HL-60 (cell line): ENCODE measurements at regions not wholly inside any gene's neighbourhood (a gene's known extent, or its start where the extent isn't known, plus 50 kb on each side); places are given as distances from the start of the nearest gene placed in this dataset.

Source experiments
- DNase-seq, 2 experiments: peaks; one replicate each; pipeline ENCODE4 v3.0.0-alpha.2; 2010 to 2020; ENCODE audit warnings: low read depth in 1 of 2, low spot score in 1 of 2
- H3K27ac ChIP-seq: fragments of 250-450 bp; sonication (Bioruptor Pico); replicated peaks from 2 replicates; pipeline ENCODE4 v1.5.1; 2020; ENCODE audit warnings: mild to moderate bottlenecking, moderate library complexity
- H3K27me3 ChIP-seq: fragments of 250-450 bp; sonication (Bioruptor Pico); 2 replicates; pipeline ENCODE4 v1.5.1; 2021; ENCODE audit warnings: mild to moderate bottlenecking, moderate library complexity; ENCODE audit not compliant: insufficient read depth, poor library complexity, severe bottlenecking
- H3K4me3 ChIP-seq: replicated peaks from 2 replicates; pipeline ENCODE4 v1.5.1; 2011; ENCODE audit warnings: mild to moderate bottlenecking, control low read depth, low read length; ENCODE audit not compliant: insufficient read depth
- GABPA ChIP-seq: IDR thresholded peaks from 2 replicates; pipeline ENCODE4 v1.6.1; 2012; ENCODE audit warnings: low read depth
- POLR2AphosphoS5 ChIP-seq: IDR thresholded peaks from 2 replicates; pipeline ENCODE4 v1.6.1; 2012; ENCODE audit warnings: low read depth
- REST ChIP-seq: IDR thresholded peaks from 2 replicates; pipeline ENCODE4 v1.6.1; 2012; ENCODE audit warnings: low read depth; ENCODE audit not compliant: insufficient replicate concordance
- SPI1 ChIP-seq: IDR thresholded peaks from 2 replicates; pipeline ENCODE4 v1.6.1; 2012; ENCODE audit warnings: low read depth, mild to moderate bottlenecking, borderline replicate concordance
- TF ChIP-seq, protein P1 (sequence below): IDR thresholded peaks from one replicate; pipeline ENCODE4 v1.5.1; 2011; ENCODE audit warnings: low read length, control low read depth, inconsistent platforms; ENCODE audit not compliant: insufficient read depth

GRCh38 chr9:79883073-79883645, 311.4 kb downstream of the TLE4 start:
- Histone ChIP-seq H3K27ac (no peak overlapping the region), H3K4me3 (no peak overlapping the region), H3K27me3 (no peaks in the 10 kb centered on the region)
- TF ChIP-seq REST, result no peak
- TF ChIP-seq SPI1, result peak; percentile 40; the same call in 1 of the 2 replicates
- peak in 1 of 2 experiments; percentile 32 for DNase-seq

- no peak for TF ChIP-seq GABPA
- no peak for TF ChIP-seq POLR2AphosphoS5
- no peak for TF ChIP-seq SPI1
- no peak for TF ChIP-seq REST
- H3K4me3 ChIP-seq, result no peak overlapping the region
These were observed 308.9 kb downstream of the TLE4 start for GRCh38 chr9:79880626-79881025.

GRCh38 chr9:79877943-79878602, 306.3 kb downstream of the TLE4 start:
- Histone ChIP-seq H3K27ac (no peak overlapping the region), H3K27me3 (no peaks in the 10 kb centered on the region)
- TF ChIP-seq POLR2AphosphoS5, result no peak
- TF ChIP-seq REST, result no peak
- TF ChIP-seq SPI1, result peak; percentile 85

More at GRCh38 chr9:79880626-79881025, 308.9 kb downstream of the TLE4 start:
- Histone ChIP-seq H3K27ac (no peak overlapping the region), H3K27me3 (no peaks in the 10 kb centered on the region)
- DNase-seq, result no peak

GRCh38 chr9:79868567-79869189, 296.9 kb downstream of the TLE4 start:
- DNase-seq, result peak; percentile 10 to 71
- Histone ChIP-seq H3K27ac (no peak overlapping the region), H3K27me3 (no peaks in the 10 kb centered on the region), H3K4me3 (no peak overlapping the region)
- TF ChIP-seq SPI1 (peak; percentile 81; the same call in 1 of the 2 replicates), REST (no peak), GABPA (no peak), POLR2AphosphoS5 (no peak)
- TF ChIP-seq, protein P1, sequence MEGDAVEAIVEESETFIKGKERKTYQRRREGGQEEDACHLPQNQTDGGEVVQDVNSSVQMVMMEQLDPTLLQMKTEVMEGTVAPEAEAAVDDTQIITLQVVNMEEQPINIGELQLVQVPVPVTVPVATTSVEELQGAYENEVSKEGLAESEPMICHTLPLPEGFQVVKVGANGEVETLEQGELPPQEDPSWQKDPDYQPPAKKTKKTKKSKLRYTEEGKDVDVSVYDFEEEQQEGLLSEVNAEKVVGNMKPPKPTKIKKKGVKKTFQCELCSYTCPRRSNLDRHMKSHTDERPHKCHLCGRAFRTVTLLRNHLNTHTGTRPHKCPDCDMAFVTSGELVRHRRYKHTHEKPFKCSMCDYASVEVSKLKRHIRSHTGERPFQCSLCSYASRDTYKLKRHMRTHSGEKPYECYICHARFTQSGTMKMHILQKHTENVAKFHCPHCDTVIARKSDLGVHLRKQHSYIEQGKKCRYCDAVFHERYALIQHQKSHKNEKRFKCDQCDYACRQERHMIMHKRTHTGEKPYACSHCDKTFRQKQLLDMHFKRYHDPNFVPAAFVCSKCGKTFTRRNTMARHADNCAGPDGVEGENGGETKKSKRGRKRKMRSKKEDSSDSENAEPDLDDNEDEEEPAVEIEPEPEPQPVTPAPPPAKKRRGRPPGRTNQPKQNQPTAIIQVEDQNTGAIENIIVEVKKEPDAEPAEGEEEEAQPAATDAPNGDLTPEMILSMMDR, result no peak

More at GRCh38 chr9:79877943-79878602, 306.3 kb downstream of the TLE4 start:
- no peak overlapping the region for H3K4me3 ChIP-seq
- DNase-seq, result peak in 1 of 2 experiments; percentile 61
